GM12878 (cell line): ENCODE measurements at regions not wholly inside any gene's neighbourhood (a gene's known extent, or its start where the extent isn't known, plus 50 kb on each side); places are given as distances from the start of the nearest gene placed in this dataset.

Experiments used
- CTCF ChIP-seq, 3 experiments: IDR thresholded peaks in 2 of 3; conservative IDR thresholded peaks in 1 of 3; 2 replicates each; pipeline ENCODE4 v1.5.1; 2011; ENCODE audit warnings: low read depth in 3 of 3, low read length in 3 of 3, mild to moderate bottlenecking in 3 of 3, control low read depth in 2 of 3, moderate library complexity in 2 of 3, inconsistent platforms in 1 of 3, mixed read lengths in 1 of 3; ENCODE audit not compliant: control insufficient read depth in 2 of 3, insufficient read depth in 1 of 3; ENCODE audit errors: extremely low read depth in 1 of 3
- SP1 ChIP-seq: IDR thresholded peaks from one replicate; pipeline ENCODE4 v1.6.1; 2011; ENCODE audit warnings: low read depth, low read length
- ZNF24 ChIP-seq: fragments of 450-650 bp; IDR thresholded peaks from 2 replicates; pipeline ENCODE4 v1.6.1; 2017; ENCODE audit warnings: antibody characterized with exemption, mild to moderate bottlenecking

GRCh38 chr16:65758620-65759019 is 607.9 kb upstream of the CDH5 start:
- no peak for TF ChIP-seq CTCF (IDR thresholded peaks at IDR 0.05 in 2 of 3, conservative IDR thresholded peaks at IDR 0.05 in 1 of 3; ENCODE audit: control insufficient read depth in 2 of 3, extremely low read depth in 1 of 3, insufficient read depth in 1 of 3, low read depth in 3 of 3, low read length in 3 of 3)
- TF ChIP-seq ZNF24: no peak
- TF ChIP-seq SP1: no peak
